HPDE6-E6E7 (cell line): ENCODE measurements at regions not wholly inside any gene's neighbourhood (a gene's known extent, or its start where the extent isn't known, plus 50 kb on each side); places are given as distances from the start of the nearest gene placed in this dataset.
A peak's percentile ranks its signal among the peaks of the same experiment; 100 is the strongest.
"Not testable (repeated sequence)": the region's sequence is repeated elsewhere in the genome, so short reads cannot be mapped to it uniquely, and the experiment has no call there.

ENCODE experiments used
- DNase-seq: peaks from one replicate; pipeline ENCODE4 v3.0.0; 2011; ENCODE audit warnings: missing footprints; ENCODE audit errors: extremely low spot score

DNA sequence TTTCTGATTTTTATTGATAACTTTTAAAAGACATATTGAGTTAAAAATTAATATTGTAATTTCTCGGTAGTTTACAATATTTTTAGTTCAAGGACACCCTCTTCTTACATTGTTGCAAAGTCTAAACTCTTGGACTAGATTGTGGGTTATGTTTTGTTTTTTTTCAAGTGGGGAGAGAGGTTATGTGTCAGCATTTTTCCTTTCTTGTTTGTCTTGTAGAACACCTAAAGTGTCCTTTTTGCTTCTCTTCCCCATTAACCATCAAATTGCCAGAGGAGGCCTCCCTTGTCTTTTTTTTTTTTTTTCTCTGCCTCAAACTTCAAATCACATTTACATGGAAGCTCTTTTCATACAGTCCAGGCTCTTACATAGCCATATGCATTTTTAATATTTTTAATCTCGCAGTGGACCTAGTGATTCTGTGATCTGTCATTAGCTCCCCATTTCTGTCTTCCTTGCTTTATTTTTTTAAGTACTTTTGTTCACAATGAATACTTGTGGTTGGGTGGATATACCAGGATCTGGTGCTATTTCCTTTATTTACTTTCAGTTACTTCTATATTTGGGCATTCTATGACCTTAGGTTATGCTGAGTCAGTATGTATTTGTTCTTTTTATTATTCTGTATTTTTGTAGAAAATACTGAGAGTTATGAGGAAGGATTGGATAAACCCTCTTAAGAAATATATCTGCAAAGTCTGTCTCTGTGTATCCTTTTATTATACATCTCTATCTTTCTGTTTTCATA, 2280.6 kb upstream of the ACO1 start:
- peak; percentile 5 for DNase-seq

DNA sequence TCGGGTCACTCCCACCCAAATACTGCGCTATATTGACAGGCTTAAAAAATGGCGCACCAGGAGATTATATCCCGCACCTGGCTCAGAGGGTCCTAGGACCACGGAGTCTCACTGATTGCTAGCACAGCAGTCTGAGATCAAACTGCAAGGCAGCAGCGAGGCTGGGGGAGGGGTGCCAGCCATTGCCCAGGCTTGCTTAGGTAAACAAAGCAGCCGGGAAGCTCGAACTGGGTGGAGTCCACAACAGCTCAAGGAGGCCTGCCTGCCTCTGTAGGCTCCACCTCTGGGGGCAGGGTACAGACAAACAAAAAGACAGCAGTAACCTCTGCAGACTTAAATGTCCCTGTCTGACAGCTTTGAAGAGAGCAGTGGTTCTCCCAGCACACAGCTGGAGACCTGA, 2277.3 kb upstream of the ACO1 start:
- DNase-seq: not testable (repeated sequence)

DNA sequence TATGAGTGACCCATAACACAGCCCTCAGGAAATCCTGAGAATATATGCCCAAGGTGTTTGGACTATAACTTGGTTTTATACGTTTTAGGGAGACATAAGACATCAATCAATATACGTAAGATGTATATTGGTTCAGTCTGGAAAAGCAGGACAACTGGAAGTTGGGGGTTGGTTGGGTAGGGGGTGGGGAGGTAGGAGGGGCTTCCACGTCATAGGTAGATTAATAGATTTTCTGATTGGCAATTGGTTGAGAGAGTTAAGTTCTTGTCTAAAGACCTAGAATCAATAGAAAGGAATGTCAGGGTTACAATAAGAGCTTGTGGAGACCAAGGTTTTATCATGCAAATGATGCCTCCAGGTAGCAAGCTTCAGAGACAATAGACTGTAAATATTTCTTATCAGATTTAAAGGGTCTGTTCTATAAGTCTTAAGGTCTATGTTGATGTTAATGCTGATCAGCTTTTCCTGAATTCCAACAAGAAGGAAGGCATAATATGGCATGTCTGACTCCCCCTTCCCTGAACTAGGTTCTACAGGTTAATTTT, 2267.7 kb upstream of the ACO1 start:
- DNase-seq: no peak

DNA sequence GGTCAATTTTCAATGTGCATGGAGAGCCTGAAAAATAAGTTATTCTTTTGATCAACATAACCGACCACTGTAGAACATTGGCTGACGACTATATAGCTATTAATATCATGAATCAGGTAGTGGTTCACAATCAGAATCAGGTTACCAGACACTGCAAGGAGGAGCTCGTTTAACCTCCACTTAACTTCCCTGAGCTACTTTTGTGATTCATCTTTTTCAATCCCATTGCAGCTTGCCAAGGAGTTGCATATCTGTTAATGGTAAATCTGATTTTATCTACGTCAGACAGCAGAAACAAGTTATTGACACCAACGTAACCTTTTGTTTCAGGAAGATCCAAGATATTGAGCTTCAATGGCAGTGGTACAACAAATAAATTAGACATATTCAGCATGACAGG, 2263.8 kb upstream of the ACO1 start:
- DNase-seq: no peak

DNA sequence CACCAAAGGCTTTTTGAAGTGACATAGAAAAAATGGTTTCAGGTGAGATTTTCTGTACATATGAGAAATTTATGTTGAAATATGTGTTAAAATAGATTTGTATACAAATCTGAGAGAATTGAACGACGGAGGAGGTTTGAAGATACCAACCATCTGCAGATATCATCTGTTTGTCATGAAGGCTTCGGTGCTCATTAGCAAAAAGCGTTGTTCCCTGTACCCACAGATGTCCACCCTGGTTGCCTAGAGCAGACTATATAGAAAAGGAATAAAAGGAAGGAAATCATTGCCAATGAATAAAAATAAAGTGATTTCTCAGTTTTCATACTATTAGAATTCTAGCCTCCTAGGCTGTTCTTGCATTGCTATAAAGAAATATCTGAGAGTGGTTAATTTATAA, 2262.8 kb upstream of the ACO1 start:
- DNase-seq: no peak

DNA sequence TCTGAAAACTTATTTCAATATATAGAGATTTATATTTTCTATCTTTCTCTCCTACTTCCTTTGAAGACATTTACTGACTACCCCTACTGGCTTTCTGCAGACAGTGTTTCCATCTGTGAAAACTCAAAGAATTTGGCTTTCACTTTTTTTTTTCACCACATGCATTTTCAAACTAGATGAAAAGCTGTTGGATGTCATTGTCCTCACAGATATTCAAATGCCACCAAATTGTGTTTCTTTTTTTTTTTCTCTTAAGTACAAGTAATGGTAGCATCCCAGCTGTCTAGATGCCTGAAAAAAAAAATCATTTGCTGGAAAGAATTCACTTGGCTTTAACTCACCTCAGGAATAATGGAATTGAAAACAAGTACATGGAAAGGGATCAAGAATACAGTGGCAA, 2258.6 kb upstream of the ACO1 start:
- DNase-seq: no peak

DNA sequence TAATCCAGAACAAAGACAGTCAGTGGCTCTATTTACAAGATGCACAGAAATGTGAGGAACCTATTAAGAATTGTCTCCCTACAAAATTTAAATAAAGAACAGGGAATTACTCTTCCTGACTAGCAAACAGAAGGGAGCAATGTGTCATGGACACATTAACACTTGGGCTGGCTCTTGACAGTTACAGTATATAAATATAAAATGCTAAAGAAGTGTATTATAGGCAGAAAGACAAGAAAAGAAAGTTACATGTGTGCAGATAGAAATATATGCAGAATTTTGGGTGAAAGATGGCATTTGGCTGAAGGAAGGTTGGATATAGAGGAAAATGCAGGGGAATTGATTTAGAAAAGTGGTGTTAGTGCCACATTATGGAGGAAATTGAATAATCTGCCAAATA, 2257.1 kb upstream of the ACO1 start:
- DNase-seq: no peak

DNA sequence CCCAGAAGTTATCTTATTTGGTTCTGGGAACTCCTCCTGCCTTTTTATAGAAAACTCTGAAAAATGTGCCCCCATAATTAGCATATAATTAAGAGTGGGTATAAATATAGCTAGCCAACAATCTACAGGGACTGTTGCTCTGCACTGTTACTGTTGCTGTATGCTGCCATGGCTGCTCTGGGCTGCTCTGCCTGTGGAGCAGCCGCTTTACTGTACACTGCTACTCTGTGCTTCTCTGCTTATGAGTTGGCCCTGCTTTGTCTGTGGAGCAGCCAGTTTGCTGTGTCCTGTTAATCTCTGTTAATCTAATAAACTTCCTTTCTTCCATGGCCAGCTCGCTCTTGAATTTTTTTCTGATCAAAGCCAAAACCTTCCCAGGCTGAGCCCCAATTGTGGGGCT, 2244.0 kb upstream of the ACO1 start:
- no peak for DNase-seq

DNA sequence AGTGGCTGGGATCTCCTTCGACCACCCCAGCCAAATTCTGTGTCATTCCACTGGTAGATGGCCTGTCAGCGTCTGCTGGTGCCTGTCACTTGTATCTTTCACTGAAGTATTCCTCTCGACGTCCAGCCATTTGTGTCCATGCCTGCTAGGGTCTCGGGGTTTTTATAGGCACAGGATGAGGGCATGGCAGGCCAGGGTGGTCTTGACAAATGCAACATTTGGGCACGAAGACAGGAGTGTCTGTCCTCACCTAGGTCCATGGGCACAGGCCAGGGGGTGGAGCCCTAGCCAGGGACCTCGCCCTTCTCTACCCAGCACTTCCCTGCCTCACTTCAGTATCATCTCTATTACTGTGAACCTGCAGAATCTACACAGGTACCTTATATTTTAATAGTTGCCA, 2223.9 kb upstream of the ACO1 start:
- DNase-seq: no peak

DNA sequence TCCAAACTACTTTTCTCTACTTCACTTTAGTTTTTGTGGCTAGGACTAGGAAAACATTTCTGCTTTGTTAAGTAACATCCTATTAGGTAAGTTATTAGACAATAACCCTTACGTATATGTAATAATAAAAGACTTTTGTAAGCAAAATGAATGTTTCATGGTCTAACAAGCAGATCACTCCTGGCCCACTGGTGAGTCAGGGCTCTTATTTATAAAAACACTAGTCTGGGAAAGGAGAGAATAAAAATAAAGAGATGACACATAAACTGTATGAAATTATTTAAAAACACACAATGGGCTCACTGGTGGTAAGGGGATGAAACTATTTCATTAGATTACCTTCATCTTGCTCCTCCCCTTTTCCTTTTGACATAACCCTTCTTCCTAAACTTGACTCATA, 2212.2 kb upstream of the ACO1 start:
- DNase-seq: no peak

DNA sequence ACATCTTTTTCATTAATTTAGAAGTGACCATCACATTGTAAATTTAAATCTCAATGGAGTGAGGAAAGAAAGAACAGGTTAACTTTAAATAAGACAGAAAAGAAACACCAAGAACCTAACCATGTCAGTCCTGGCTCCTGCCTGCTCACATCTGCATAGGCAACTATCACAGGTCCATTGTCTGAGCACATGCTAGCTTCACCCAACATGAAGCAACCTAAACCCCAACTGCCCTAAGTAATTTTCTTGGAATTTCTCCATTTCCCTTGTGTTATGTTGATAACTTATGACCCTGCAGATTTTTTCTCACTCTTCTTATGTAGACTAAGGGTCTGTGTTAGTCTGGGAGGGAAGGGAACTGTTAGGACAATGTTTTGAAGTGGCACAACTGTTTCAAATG, 2205.8 kb upstream of the ACO1 start:
- no peak for DNase-seq

DNA sequence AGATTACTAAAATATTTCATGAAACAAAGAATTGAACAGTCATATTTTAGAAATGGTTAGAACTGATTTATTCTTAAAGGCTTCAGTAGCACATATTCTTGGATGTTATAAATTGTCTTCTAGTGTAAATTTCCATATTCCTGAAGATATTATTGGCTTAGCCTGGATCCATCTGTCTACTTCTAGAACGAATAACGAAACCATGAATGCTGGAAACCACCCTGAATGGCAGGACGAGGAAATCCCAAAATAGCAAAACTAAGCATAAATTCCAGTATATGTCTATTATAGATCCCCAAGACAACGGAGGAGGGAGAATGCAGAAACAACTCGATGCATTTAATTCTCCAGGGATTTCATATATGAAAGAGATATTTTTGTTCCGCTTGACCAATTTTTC, 2191.0 kb upstream of the ACO1 start:
- no peak for DNase-seq

DNA sequence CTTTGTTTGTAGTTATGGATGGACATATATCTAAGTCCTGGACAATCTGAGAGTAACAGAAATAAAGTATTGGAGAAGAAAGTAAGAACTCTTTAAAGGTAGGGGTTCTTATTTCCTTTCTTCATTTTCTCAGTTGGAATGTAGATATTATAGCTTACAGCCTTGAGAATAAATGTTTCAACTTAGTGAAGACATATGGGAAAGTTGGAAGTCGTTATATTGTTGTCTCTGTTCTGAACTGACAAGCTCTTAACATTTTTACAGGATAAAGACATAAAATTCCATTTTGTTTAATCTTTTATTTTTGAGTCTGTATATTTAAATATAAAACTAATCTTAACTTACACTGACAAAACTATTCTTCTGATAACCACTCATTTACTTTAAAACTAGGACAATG, 2187.5 kb upstream of the ACO1 start:
- no peak for DNase-seq

DNA sequence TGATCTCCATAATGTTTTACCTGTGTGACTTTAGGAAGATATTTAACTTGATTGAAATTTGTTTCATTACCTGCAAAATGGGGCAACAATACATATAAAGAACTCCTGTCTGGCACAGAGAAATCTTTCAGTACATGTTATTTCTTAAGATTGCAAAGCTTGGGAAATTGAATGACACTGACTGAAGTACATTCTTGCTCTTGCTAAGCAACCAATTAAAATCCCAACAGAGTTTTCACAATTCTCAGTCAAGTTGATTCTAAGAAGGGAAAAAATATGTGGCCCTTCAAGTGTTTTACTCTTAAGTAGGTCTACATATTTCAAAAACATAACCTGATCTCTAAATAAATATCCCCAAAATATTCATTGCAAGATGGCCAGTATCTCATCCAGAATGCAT, 2187.0 kb upstream of the ACO1 start:
- no peak for DNase-seq

DNA sequence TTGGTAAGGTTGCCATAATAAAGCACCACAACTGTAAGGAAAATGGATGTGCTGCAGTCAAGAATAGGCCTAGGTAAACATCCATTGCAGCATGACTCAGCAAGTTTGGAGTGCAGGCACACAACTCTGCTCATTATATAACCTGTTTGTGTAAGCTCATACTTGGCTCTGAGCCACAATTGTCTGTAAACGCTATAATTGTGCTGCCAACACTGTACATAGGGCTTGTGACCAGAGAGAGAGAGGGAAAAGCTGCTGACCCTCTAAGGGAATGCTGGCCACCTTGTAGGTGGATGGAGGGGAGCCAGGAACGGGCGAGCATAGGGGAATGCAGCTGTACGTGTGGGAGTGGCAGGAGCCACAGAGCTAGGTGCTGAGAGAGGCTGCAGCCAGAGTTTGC, 2186.5 kb upstream of the ACO1 start:
- DNase-seq: no peak

DNA sequence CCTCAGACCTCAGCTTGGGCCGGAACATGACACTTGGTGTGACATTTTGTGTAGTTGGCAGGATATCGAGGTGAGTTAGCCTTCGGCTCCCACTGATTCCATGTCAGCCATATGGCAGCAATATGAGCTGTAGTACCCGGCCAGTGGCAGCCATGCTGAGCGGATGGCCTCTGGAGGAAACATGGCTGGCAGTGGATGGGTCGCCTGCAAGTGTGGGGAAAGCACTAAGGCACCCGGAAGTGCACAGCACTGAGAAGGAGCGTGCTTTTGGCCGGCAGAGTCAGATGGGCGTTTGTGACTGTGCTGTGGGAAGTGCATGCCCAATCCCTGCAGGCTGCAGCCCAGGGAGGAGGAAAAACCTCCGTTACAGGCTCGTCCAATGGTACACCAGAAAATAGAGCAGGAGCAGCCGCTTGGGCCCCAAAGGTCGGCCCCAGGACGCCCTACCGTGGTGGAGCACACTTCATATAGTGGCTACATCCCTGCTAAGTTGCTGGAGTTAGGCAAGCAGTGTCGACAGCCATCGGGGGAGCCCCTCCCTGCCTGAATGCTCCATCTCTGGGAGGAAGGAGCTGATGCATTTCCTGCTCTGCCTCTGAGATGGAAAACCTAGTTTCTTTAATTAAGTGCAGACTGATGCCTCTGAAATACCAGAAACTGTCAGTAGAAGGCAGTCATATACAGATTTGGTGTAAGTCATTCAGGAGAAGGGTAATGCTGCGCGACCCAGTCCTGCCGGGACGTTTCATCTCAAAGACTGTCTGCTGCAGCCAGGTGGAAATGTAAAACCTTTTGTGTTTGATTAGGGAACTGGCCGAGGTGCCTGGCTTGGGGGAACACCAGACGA, 2185.8 kb upstream of the ACO1 start:
- no peak for DNase-seq

DNA sequence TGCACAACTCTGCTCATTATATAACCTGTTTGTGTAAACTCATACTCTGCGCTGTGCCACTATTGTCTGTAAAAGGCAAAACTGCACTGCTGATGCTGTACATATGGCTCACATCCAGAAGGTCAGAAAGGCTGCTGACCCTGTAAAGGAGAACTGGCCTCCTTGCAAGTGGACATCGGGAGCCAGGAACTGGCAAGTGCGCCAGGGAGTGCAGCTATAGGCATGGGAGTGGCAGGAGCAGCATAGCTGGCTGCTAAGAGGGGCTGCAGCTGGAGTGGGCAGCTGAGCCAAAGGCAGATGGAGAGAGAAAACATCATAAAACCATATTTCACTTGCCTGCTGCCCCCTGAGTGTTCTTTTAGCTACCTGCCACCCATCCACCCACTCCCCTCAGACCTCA, 2183.4 kb upstream of the ACO1 start:
- no peak for DNase-seq

DNA sequence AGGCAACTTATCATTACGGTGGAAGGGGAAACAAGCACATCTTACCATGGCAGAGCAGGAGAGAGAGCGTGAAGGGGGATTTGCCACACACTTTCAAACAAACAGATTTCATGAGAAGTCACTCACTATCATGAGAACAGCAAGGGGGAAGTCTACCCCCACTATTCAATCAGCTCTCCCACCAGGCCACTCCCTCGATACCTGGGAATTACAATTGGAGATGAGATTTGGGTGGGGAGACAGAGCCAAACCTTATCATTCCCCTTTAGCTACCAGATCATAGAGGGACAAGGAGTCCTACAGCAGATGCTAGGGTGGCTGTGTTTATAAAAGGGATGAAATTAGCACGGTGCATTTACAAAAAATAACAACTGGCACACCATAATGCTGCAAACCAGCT, 2149.4 kb upstream of the ACO1 start:
- DNase-seq: no peak

DNA sequence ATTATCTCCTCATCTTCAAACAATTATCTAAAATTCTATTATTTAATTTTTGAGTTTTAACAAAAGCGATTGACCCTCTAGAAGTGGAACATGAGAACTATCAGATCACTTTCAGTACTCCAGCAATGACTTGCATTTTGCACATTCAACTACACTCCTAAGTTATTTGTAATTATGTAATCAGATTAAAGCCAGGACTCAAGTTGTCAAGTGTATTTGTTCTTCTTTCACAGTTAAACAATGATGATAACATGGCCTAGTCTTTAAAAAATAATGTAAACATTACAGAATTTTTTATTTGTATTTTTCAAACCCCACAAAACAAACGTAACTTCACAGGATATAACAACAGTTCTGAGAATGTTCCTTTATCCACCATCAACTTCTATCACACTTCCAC, 2148.9 kb upstream of the ACO1 start:
- DNase-seq: no peak

DNA sequence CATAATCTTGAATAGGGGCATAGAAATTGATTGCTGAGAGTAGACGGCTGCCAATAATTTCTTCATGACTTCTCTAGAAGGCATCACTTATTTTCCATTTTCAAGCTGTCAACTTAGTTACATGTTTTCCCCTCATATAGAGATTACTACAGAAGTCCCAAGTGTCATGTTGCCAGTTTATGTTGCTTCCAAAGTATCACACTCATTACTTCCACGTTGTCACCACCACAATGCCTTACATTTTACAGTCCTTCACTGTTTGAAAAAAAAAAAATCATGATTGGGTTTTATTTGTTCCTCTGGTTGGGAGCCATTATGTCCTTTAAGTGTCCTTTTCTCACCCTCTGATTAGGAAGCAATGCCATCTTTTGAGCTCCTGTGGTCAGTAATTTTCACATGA, 2144.6 kb upstream of the ACO1 start:
- no peak for DNase-seq

DNA sequence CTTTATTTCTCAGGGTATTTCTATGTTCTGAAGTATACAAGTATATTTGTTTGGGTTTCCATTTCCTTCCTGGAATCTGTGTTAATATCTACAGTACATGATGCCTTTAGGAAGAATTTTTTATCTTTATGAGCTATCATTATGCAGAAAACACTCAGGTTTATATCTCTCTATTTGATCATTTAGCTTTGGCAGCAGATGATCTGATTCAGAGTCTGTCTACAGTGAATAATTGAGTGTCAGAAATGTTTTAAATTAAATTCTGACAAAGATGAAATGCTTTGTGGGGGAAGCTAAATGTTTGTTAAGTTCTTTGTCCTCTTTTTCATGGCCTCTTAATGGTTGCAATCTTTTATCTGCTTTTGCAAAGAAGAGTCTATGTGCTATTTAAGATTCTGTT, 2141.0 kb upstream of the ACO1 start:
- DNase-seq: no peak

DNA sequence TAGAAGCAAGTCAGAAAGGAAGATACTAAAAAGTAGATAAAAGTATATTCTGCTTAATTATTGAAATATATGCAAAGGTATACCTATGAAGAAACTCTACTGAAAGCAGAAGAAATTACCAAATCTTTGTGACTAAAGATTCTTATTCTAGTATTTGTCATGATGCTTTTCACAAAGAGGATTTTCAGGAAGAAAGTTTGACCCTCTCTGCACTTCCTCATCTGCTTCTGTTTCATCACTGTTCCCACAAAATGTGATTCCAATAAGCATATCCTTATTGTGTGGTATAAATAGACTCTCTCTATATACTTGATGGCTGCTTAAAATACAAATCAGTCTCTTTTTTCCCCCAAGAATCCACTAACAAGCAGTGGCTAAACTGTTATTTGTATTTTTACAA, 2139.6 kb upstream of the ACO1 start:
- no peak for DNase-seq

DNA sequence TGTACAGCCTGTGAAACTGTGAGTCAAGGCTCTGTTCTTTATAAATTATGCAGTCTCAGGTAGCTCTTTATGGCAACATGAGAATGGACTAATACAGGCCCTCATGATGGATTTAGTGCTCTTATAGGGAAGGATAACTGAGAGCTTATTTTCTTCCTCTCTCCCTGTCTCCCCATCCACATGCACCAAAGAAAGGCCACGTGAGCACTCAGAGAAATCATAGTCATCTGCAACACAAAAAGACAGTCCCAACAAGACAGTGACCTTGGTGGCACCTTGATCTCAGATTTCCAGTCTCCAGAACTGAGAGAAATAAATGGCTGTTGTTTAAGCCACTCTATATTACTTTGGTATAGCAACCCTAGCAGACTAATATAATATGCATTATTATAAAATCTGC, 2133.6 kb upstream of the ACO1 start:
- DNase-seq: no peak
